Epithelial cell of prostate (primary cell): ENCODE measurements at regions not wholly inside any gene's neighbourhood (a gene's known extent, or its start where the extent isn't known, plus 50 kb on each side); places are given as distances from the start of the nearest gene placed in this dataset.

Experiments used
- DNase-seq: peaks from one replicate; pipeline ENCODE4 v3.0.0-alpha.2; 2011; ENCODE audit warnings: low read depth, low spot score
- H3K27ac ChIP-seq: fragments of 450-650 bp; 2 replicates; pipeline ENCODE4 v1.5.1; 2017; ENCODE audit warnings: mild to moderate bottlenecking

GRCh38 chr16:55252577-55252976 lies 71.4 kb upstream of the IRX6 start:
- no peak overlapping the region for H3K27ac ChIP-seq
- no peak for DNase-seq

DNA sequence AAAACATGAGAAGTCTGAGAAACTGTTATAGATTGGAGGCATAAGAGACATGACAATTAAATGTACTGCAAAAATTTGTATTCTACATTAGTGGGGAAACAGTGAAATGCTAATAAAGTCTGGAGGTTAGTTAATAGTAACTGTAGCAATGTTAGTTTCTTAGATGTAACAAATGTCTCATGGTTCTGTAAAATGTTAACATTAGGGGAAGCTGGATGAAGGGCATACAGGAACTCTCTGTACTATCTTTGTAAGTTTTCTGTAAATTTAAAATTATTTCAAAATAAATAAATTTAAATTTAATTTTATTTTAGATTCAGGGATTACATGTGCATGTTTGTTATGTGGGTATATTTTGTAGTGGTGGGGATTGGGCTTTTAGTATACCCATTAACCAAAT lies 70.0 kb upstream of the IRX6 start:
- no peak overlapping the region for H3K27ac ChIP-seq
- DNase-seq: no peak

GRCh38 chr16:55255733-55256282 lies 68.2 kb upstream of the IRX6 start:
- no peak for DNase-seq
- H3K27ac ChIP-seq: no peak overlapping the region

DNA sequence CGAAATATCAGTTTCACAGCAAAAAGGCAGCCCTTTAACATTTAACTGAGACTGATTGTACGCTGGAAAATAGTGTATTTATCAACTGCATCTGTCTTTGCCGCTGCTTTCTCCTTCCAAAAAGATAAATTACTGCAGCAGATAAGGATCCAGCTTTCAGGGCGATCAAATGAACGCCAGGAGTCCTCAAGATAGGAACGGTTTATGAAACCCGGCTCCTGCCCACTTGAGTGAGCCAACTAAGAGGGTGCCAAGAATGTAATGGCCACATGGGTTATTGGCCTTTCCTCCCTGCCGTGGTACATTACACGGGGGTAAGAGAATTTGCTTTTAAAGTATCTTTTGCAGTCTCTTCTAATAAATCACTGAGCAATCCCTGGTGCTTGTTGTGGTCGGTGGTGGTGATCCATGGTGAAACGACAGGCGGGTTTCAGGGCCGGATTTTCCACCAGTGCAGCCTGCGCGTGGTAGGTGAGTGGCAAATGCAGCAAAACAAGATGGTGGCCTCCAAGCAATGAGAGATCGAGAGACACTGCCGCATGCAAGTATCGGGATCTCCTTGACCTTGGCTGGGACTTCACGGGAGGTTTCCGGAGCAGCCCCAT lies 67.5 kb upstream of the IRX6 start:
- DNase-seq: no peak
- no peak overlapping the region for H3K27ac ChIP-seq

DNA sequence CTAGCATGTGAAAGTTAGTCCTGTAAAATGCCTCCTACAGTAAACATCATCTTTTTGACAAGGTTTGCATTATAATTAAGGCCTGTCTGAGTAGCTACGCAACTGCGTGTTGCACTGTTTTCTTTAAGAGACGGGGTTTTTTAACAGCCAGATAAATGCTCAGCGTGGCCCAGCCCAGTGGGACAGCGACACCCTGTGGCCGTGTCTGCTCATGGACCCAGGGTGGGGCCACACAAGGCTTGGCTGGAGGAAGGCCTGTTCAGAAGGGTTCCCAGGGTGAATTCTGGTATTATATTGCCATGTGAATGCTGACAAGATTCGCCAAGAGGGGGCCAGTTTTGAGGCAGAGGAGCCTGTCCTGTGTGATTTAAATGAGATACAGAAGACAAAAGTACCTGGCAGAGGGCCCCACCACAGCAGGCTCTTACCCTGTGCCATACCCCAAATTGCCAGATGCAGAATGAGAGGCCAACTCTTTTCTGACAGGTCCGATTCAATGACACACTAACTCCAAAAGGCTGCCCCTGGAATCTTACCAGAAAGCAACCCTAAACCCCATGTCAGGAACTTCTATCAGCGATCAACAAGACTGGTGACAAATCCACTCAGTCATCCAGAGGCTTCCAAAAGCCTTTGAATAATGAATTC lies 65.9 kb upstream of the IRX6 start:
- no peak overlapping the region for H3K27ac ChIP-seq
- DNase-seq: no peak

DNA sequence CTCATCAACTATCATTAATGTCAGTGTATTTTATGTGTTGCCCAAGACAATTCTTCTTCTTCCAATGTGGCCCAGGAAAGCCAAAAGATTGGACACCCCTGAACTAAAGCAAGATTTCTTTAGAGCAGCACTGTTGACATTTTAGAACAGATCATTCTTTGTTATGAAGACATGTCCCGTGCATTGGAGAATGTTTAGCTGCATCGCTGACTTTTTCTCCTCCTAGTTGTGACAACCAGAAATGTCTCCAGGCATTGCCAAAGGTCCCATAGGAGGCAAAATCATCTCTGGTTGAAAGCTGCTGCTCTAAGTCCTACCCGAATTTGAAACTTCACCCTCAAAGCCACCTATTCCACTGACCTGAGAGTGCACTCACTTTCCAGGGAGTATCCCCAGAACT lies 62.7 kb upstream of the IRX6 start:
- no peak overlapping the region for H3K27ac ChIP-seq
- DNase-seq: no peak

DNA sequence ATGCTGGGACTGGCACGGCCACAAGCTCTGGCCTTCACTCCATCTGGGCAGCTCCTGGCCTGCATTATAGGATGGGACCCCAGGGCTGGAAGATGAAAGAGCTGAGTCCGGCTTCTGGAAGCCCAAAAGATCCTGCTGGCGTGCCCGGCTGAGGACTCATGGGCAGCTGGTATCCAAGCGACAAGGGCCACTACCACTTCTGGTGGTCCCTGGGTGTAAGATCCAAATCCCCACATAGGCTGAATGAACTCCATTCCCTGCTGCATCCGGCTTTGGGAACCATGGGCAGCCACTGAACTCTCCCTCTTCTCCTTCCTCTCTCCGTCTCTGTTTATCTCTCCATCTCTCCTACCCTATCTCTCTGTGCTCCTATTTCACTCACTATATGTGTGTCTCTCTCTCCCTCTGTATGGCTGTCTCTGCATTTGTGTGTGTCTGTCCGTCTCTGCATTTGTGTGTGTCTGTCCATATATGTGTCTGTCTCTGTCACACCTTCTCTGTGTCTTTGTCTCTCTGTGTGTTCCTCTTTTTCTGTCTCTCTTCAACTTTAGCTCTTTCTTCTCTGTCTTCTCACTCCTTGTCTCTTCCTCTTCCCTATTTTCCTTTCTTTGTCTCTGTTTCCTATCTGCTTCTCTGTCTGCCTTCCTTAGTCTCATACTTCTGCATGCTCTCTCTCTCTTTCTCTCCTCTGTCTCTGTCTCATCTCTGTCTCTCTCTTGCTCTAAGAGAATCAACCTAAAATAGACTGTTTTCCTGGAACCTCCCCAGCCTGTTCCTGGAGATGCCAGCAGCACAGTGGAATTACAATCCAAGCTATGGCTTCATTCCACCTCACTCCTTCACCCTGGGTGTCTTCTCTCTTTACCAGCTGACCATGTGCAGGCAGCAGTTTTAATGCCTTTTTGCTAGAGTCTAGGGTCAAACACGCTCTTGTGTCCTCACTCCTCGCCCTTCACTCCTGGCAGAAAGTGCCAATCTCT lies 60.4 kb upstream of the IRX6 start:
- no peak overlapping the region for H3K27ac ChIP-seq
- no peak for DNase-seq

GRCh38 chr16:55264949-55265348 lies 59.1 kb upstream of the IRX6 start:
- no peak for DNase-seq
- H3K27ac ChIP-seq: no peak overlapping the region

- no peak overlapping the region for H3K27ac ChIP-seq
- no peak for DNase-seq
These were observed 58.1 kb upstream of the IRX6 start for GRCh38 chr16:55265926-55266325.

- DNase-seq: no peak
- no peak overlapping the region for H3K27ac ChIP-seq
These were observed 52.0 kb upstream of the IRX6 start for GRCh38 chr16:55271945-55272513.

DNA sequence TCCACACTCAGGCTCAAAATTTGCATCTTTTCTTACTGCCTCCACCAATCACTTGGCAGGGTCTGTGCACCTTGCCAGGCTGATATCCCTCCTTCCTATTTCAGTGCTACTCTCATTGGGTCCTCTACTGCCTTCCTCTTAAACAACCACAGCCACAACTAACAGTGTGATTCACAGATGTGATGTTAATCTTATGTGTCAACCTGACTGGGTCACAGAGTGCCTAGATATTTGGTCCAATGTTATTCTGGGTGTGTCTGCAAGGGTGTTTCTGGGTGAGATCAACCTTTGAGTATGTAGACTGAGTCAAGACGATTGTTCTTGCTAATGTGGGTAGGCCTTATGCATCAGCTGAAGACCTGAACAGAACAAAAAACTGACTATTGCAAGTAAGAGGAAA lies 51.3 kb upstream of the IRX6 start:
- no peak overlapping the region for H3K27ac ChIP-seq
- DNase-seq: peak; percentile 29

DNA sequence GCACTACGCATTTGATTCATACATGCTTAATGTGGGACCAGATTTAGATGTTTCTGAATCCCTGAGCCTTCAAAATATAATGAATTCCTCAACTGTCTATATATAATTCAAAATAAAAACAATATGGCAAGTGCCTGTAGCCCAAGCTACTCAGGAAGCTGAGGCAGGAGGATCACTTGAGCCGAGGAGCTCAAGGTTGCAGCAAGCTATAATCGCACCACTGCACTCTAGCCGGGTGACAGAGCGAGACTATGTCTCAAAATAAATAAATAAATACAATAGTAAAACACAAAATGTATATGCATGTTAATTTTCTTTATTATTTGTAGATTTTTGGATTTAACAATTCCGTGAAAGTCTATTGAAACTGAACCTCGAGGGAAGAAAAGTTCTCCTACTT lies 50.6 kb upstream of the IRX6 start:
- DNase-seq: no peak
- H3K27ac ChIP-seq: no peak overlapping the region

DNA sequence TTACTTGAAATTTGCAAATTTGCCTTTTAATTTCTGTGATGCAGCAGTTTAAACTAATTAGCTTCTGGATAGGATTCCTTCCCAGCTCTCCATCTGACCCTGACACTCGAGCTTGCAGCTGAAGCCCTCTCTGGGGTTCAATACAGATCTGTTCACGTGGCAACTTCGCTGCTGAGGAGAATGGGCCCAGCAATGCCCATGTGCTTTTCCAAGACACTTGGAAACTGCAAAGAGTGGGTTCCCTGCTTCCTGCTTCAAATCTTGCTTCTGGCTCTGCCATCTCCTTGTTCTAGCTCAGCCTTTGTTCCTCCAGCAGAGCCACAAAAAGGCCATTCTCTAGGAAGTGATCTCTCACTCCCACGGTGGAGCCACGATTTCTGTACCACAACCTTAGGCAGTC lies 50.0 kb upstream of the IRX6 start:
- no peak overlapping the region for H3K27ac ChIP-seq
- no peak for DNase-seq
